Keratinocyte (primary cell): ENCODE measurements at regions not wholly inside any gene's neighbourhood (a gene's known extent, or its start where the extent isn't known, plus 50 kb on each side); places are given as distances from the start of the nearest gene placed in this dataset.

Experiments
- DNase-seq: peaks from one replicate; pipeline ENCODE4 v3.0.0-alpha.2; 2011; ENCODE audit warnings: low read depth, missing footprints, low spot score
- FAIRE-seq: peaks from 2 replicates; lab custom pipeline; 2011; peaks lifted over from hg19 to GRCh38; lab: Jason Lieb, UNC
- H2AFZ ChIP-seq: 2 replicates; pipeline ENCODE4 v1.6.0; 2012; ENCODE audit warnings: low read length, control low read depth, inconsistent platforms; ENCODE audit not compliant: control insufficient read depth
- H3K27ac ChIP-seq: 2 replicates; pipeline ENCODE4 v1.5.1; 2011; ENCODE audit warnings: low read length; ENCODE audit not compliant: control insufficient read depth, insufficient read depth
- H3K27me3 ChIP-seq: 3 replicates; pipeline ENCODE4 v1.6.0; 2011; ENCODE audit warnings: low read length; ENCODE audit not compliant: control insufficient read depth, insufficient read depth; ENCODE audit errors: extremely low read depth
- H3K36me3 ChIP-seq, 2 experiments: 2 replicates in 1 of 2; 3 replicates in 1 of 2; pipeline ENCODE4 v1.5.1; 2011; ENCODE audit warnings: low read length in 2 of 2, mild to moderate bottlenecking in 1 of 2; ENCODE audit not compliant: control insufficient read depth in 2 of 2, insufficient read depth in 2 of 2; ENCODE audit errors: extremely low read depth in 1 of 2
- H3K4me1 ChIP-seq: 3 replicates; pipeline ENCODE4 v1.5.1; 2011; ENCODE audit warnings: low read length; ENCODE audit not compliant: control insufficient read depth, insufficient read depth; ENCODE audit errors: extremely low read depth
- H3K4me2 ChIP-seq: 3 replicates; pipeline ENCODE4 v1.6.0; 2011; ENCODE audit warnings: low read depth, low read length; ENCODE audit not compliant: control insufficient read depth, insufficient read depth; ENCODE audit errors: extremely low read depth
- H3K4me3 ChIP-seq, 3 experiments: fragments of 200-600 bp in 1 of 3; sonication (generic) in 1 of 3; 2 replicates in 2 of 3; 3 replicates in 1 of 3; pipeline ENCODE4 v1.5.1; 2011 to 2016; ENCODE audit warnings: low read length in 3 of 3, mild to moderate bottlenecking in 3 of 3, control low read depth in 2 of 3, inconsistent platforms in 1 of 3, low read depth in 1 of 3, mixed read lengths in 1 of 3, mixed run types in 1 of 3, moderate library complexity in 1 of 3; ENCODE audit not compliant: control insufficient read depth in 2 of 3, insufficient read depth in 2 of 3; ENCODE audit errors: extremely low read depth in 1 of 3
- H3K79me2 ChIP-seq: 2 replicates; pipeline ENCODE4 v1.6.0; 2012; ENCODE audit warnings: low read length; ENCODE audit not compliant: control insufficient read depth, insufficient read depth
- H3K9ac ChIP-seq: 3 replicates; pipeline ENCODE4 v1.6.0; 2011; ENCODE audit warnings: low read length; ENCODE audit not compliant: control insufficient read depth, insufficient read depth; ENCODE audit errors: extremely low read depth
- H3K9me1 ChIP-seq: 3 replicates; pipeline ENCODE4 v1.6.0; 2011; ENCODE audit warnings: low read length; ENCODE audit not compliant: control insufficient read depth, insufficient read depth; ENCODE audit errors: extremely low read depth
- H3K9me3 ChIP-seq: 2 replicates; pipeline ENCODE4 v1.5.1; 2012; ENCODE audit warnings: low read depth, low read length; ENCODE audit not compliant: control insufficient read depth
- H4K20me1 ChIP-seq: 3 replicates; pipeline ENCODE4 v1.6.0; 2011; ENCODE audit warnings: low read length; ENCODE audit not compliant: control insufficient read depth, insufficient read depth; ENCODE audit errors: extremely low read depth
- CTCF ChIP-seq, 3 experiments: IDR thresholded peaks in 1 of 3; conservative IDR thresholded peaks in 1 of 3; optimal IDR thresholded peaks in 1 of 3; 2 replicates in 2 of 3; 3 replicates in 1 of 3; pipeline versions ENCODE3 to v1.5.1; 2011; ENCODE audit warnings: low read length in 3 of 3, mild to moderate bottlenecking in 3 of 3, moderate library complexity in 2 of 3, control low read depth in 1 of 3, inconsistent platforms in 1 of 3; ENCODE audit not compliant: insufficient read depth in 2 of 3; ENCODE audit errors: extremely low read depth in 1 of 3
- EZH2 ChIP-seq: IDR thresholded peaks from one replicate; pipeline ENCODE4 v1.6.1; 2012; ENCODE audit warnings: inconsistent platforms, mild to moderate bottlenecking, low read length, moderate library complexity
- dilution Hi-C: fragments of 300-500 bp; cut with MboI; formaldehyde crosslinking; loops from one replicate; pipeline ENCODE4 v1.7.0; 2020; ENCODE audit warnings: low sequenced_read_pairs; ENCODE audit not compliant: extremely low pct_ligation_motif_present

GRCh38 chr7:35985126-35985754, 167.8 kb upstream of the EEPD1 start:
- no peak for TF ChIP-seq EZH2
- TF ChIP-seq CTCF (optimal IDR thresholded peaks at IDR 0.05 in 1 of 3, IDR thresholded peaks at IDR 0.05 in 1 of 3, conservative IDR thresholded peaks at IDR 0.05 in 1 of 3; ENCODE audit: extremely low read depth in 1 of 3, insufficient read depth in 2 of 3, low read length in 3 of 3) = peak; percentile 94 to 97 (median 96)
- Histone ChIP-seq H4K20me1 (no peaks in the 10 kb centered on the region), H2AFZ (no peak overlapping the region), H3K79me2 (no peaks in the 10 kb centered on the region), H3K4me3 (no peak overlapping the region), H3K4me2 (no peak overlapping the region), H3K27me3 (no peaks in the 10 kb centered on the region), H3K4me1 (no peaks in the 10 kb centered on the region), H3K27ac (no peak overlapping the region), H3K9me3 (no peaks in the 10 kb centered on the region), H3K36me3 (no peaks in the 10 kb centered on the region), H3K9me1 (no peaks in the 10 kb centered on the region), H3K9ac (no peak overlapping the region)
- FAIRE-seq = peak; percentile 84
- dilution Hi-C loops = loop anchor here (25.0 kb wide), 1 partner anchor 327 kb away; no protein-coding TSS in a partner anchor
- DNase-seq = no peak

GRCh38 chr7:35987016-35987415, 166.0 kb upstream of the EEPD1 start:
- H4K20me1 ChIP-seq = no peaks in the 10 kb centered on the region
- H3K27ac ChIP-seq = no peak overlapping the region
- H3K4me1 ChIP-seq = no peaks in the 10 kb centered on the region
- no peaks in the 10 kb centered on the region for H3K36me3 ChIP-seq
- no peaks in the 10 kb centered on the region for H3K9me3 ChIP-seq
- no peak overlapping the region for H2AFZ ChIP-seq
- H3K4me3 ChIP-seq = no peak overlapping the region
- dilution Hi-C loops = loop anchor here (25.0 kb wide), 1 partner anchor 325 kb away; no protein-coding TSS in a partner anchor
- FAIRE-seq (no peak), DNase-seq (no peak)
- H3K9ac ChIP-seq = no peak overlapping the region
- no peak overlapping the region for H3K4me2 ChIP-seq
- H3K27me3 ChIP-seq = no peaks in the 10 kb centered on the region
- H3K9me1 ChIP-seq = no peaks in the 10 kb centered on the region
- H3K79me2 ChIP-seq = no peaks in the 10 kb centered on the region
- TF ChIP-seq EZH2 (no peak), CTCF (optimal IDR thresholded peaks at IDR 0.05 in 1 of 3, IDR thresholded peaks at IDR 0.05 in 1 of 3, conservative IDR thresholded peaks at IDR 0.05 in 1 of 3; ENCODE audit: extremely low read depth in 1 of 3, insufficient read depth in 2 of 3, low read length in 3 of 3) (no peak)
